BE2C (cell line): ENCODE measurements at regions not wholly inside any gene's neighbourhood (a gene's known extent, or its start where the extent isn't known, plus 50 kb on each side); places are given as distances from the start of the nearest gene placed in this dataset.

ENCODE experiments used
- DNase-seq: peaks from one replicate; pipeline ENCODE4 v3.0.0-alpha.2; 2020
- H3K27me3 ChIP-seq: fragments of 250-450 bp; sonication (Bioruptor Pico); 2 replicates; pipeline ENCODE4 v1.5.1; 2020; ENCODE audit warnings: mild to moderate bottlenecking
- H3K36me3 ChIP-seq: fragments of 250-450 bp; sonication (Bioruptor Pico); 2 replicates; pipeline ENCODE4 v1.5.1; 2020; ENCODE audit warnings: mild to moderate bottlenecking
- H3K4me1 ChIP-seq: fragments of 250-450 bp; sonication (Bioruptor Pico); 2 replicates; pipeline ENCODE4 v1.5.1; 2020
- H3K4me3 ChIP-seq: 2 replicates; pipeline ENCODE4 v1.5.1; 2011; ENCODE audit warnings: low read depth, low read length
- H3K9me3 ChIP-seq: fragments of 250-450 bp; sonication (Bioruptor Pico); 2 replicates; pipeline ENCODE4 v1.5.1; 2020
- CTCF ChIP-seq: IDR thresholded peaks from 2 replicates; pipeline ENCODE4 v1.5.1; 2012; ENCODE audit warnings: mild to moderate bottlenecking, low read depth, low read length

GRCh38 chr11:37657645-37658044 is 1059.6 kb upstream of the RAG2 start:
- Histone ChIP-seq H3K36me3 (no peaks in the 10 kb centered on the region), H3K4me1 (no peaks in the 10 kb centered on the region), H3K4me3 (no peak overlapping the region), H3K9me3 (no peaks in the 10 kb centered on the region), H3K27me3 (no peaks in the 10 kb centered on the region)
- no peak for DNase-seq
- peak; percentile 43 for TF ChIP-seq CTCF

- H3K36me3 ChIP-seq = no peaks in the 10 kb centered on the region
- no peaks in the 10 kb centered on the region for H3K4me1 ChIP-seq
- H3K27me3 ChIP-seq = no peaks in the 10 kb centered on the region
- H3K4me3 ChIP-seq = no peak overlapping the region
- H3K9me3 ChIP-seq = no peaks in the 10 kb centered on the region
- no peak for DNase-seq
- no peak for TF ChIP-seq CTCF
These were observed 1049.7 kb upstream of the RAG2 start for GRCh38 chr11:37647767-37648166.

GRCh38 chr11:37643968-37644367 is 1045.9 kb upstream of the RAG2 start:
- Histone ChIP-seq H3K4me1 (no peaks in the 10 kb centered on the region), H3K36me3 (no peaks in the 10 kb centered on the region), H3K9me3 (no peaks in the 10 kb centered on the region), H3K4me3 (no peak overlapping the region), H3K27me3 (no peaks in the 10 kb centered on the region)
- TF ChIP-seq CTCF = no peak
- DNase-seq = no peak

GRCh38 chr11:37642296-37642695 is 1044.3 kb upstream of the RAG2 start:
- H3K36me3 ChIP-seq = no peaks in the 10 kb centered on the region
- no peaks in the 10 kb centered on the region for H3K27me3 ChIP-seq
- no peak for TF ChIP-seq CTCF
- H3K4me1 ChIP-seq = no peaks in the 10 kb centered on the region
- no peaks in the 10 kb centered on the region for H3K9me3 ChIP-seq
- DNase-seq = no peak
- H3K4me3 ChIP-seq = no peak overlapping the region

- Histone ChIP-seq H3K4me3 (no peak overlapping the region), H3K4me1 (no peaks in the 10 kb centered on the region), H3K27me3 (no peaks in the 10 kb centered on the region), H3K9me3 (no peaks in the 10 kb centered on the region), H3K36me3 (no peaks in the 10 kb centered on the region)
- DNase-seq = no peak
- TF ChIP-seq CTCF = no peak
These were observed 1034.7 kb upstream of the RAG2 start for GRCh38 chr11:37632748-37633147.

- H3K9me3 ChIP-seq = no peaks in the 10 kb centered on the region
- no peaks in the 10 kb centered on the region for H3K27me3 ChIP-seq
- no peak for DNase-seq
- no peak for TF ChIP-seq CTCF
- H3K4me3 ChIP-seq = no peak overlapping the region
- no peaks in the 10 kb centered on the region for H3K4me1 ChIP-seq
- H3K36me3 ChIP-seq = no peaks in the 10 kb centered on the region
These were observed 1032.8 kb upstream of the RAG2 start for GRCh38 chr11:37630866-37631265.
